Activated CD8-positive, alpha-beta T cell treated with anti-CD3 and anti-CD28 coated beads for 36 hours (primary cell): ENCODE measurements at regions not wholly inside any gene's neighbourhood (a gene's known extent, or its start where the extent isn't known, plus 50 kb on each side); places are given as distances from the start of the nearest gene placed in this dataset.

Experiments
- ATAC-seq: fragments of 200-7000 bp; cut with Tn5 transposase; one replicate; pipeline ENCODE4 v1.10.0; 2021; ENCODE audit warnings: mild to moderate bottlenecking, moderate library complexity
- CTCF ChIA-PET: fragments of 350-600 bp; sonication (Branson Sonifier 250); formaldehyde crosslinking; loops from one replicate; lab custom pipeline; 2021; ENCODE audit warnings: antibody characterized with exemption; lab: Charles Lee
- POLR2A ChIA-PET: fragments of 350-600 bp; sonication (Branson Sonifier 250); formaldehyde crosslinking; loops from one replicate; lab custom pipeline; 2021; ENCODE audit warnings: antibody characterized with exemption; lab: Charles Lee
- DNase-seq: peaks from one replicate; pipeline ENCODE4 v3.0.0-alpha.2; 2020
- H3K27ac Mint-ChIP-seq: one replicate; pipeline ENCODE4 v1.8.0; 2021; ENCODE audit warnings: mild to moderate bottlenecking, mixed read lengths
- H3K27me3 Mint-ChIP-seq: one replicate; pipeline ENCODE4 v1.8.0; 2021; ENCODE audit warnings: mixed read lengths
- H3K36me3 Mint-ChIP-seq: one replicate; pipeline ENCODE4 v1.8.0; 2021; ENCODE audit warnings: low read depth, mixed read lengths
- H3K4me1 Mint-ChIP-seq: one replicate; pipeline ENCODE4 v1.8.0; 2021; ENCODE audit warnings: low read depth, mixed read lengths
- H3K4me3 Mint-ChIP-seq: one replicate; pipeline ENCODE4 v1.8.0; 2021; ENCODE audit warnings: mild to moderate bottlenecking, moderate library complexity, mixed read lengths
- H3K9me3 Mint-ChIP-seq: one replicate; pipeline ENCODE4 v1.8.0; 2021; ENCODE audit warnings: mixed read lengths
- intact Hi-C: fragments of 100-400 bp; cut with micrococcal nuclease; formaldehyde crosslinking; loops from one replicate; pipeline ENCODE4 v1.10.0; 2022
- TF ChIP-seq, protein P1 (sequence below): fragments of 200-600 bp; IDR thresholded peaks from one replicate; pipeline ENCODE4 v1.8.0; 2022; ENCODE audit warnings: antibody characterized with exemption, mild to moderate bottlenecking

DNA sequence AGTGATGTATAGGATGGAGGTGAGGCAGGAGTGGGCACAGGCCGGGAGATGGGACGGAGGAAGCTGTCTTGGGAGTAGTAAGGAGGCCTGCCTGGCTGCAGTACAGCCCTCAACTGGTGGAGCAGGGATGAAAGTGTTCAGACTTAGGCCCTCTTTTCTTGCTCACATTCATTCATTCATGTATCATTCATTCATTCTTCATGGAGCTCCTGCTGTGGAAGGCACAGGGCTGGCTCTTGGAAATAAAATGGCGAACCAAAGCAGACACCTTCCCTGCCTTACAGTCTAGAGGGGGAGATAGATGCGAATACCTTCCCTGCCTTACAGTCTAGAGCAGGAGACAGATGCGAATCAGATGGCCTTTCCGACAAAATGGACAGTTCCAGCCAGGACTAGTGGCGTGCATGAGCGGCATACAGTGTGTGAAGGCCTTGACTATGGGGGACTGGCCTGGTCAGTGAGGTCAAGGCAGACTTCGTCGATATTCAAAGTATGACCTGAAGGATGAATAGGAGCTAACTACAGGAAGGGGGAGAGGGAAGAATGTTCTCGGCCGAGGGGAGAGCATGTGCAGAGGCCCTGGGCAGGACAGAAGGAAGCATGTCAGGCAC is 143.2 kb upstream of the TLE3 start:
- ChIA-PET POLR2A (interaction anchor here (0.7 to 1.5 kb wide), 9 partner anchors 12 to 245 kb away, joined by 3 to 7 read pairs (median 3); no protein-coding TSS in a partner anchor), CTCF (interaction anchor here (1.1 to 1.5 kb wide), 3 partner anchors 10 to 265 kb away, joined by 3 to 4 read pairs (median 4); no protein-coding TSS in a partner anchor)
- H3K4me1 Mint-ChIP-seq, result peaks cover 64% of the 10 kb centered on the region
- ATAC-seq (no peak), DNase-seq (no peak)
- no peak overlapping the region for H3K4me3 Mint-ChIP-seq
- H3K9me3 Mint-ChIP-seq, result no peaks in the 10 kb centered on the region
- H3K27me3 Mint-ChIP-seq, result peaks cover 12% of the 10 kb centered on the region
- TF ChIP-seq, protein P1, sequence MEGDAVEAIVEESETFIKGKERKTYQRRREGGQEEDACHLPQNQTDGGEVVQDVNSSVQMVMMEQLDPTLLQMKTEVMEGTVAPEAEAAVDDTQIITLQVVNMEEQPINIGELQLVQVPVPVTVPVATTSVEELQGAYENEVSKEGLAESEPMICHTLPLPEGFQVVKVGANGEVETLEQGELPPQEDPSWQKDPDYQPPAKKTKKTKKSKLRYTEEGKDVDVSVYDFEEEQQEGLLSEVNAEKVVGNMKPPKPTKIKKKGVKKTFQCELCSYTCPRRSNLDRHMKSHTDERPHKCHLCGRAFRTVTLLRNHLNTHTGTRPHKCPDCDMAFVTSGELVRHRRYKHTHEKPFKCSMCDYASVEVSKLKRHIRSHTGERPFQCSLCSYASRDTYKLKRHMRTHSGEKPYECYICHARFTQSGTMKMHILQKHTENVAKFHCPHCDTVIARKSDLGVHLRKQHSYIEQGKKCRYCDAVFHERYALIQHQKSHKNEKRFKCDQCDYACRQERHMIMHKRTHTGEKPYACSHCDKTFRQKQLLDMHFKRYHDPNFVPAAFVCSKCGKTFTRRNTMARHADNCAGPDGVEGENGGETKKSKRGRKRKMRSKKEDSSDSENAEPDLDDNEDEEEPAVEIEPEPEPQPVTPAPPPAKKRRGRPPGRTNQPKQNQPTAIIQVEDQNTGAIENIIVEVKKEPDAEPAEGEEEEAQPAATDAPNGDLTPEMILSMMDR, result no peak
- H3K27ac Mint-ChIP-seq, result no peak overlapping the region
- intact Hi-C loops, result loop anchor here (10.0 kb wide), 1 partner anchor 486 kb away; no protein-coding TSS in a partner anchor
- H3K36me3 Mint-ChIP-seq, result no peaks in the 10 kb centered on the region

DNA sequence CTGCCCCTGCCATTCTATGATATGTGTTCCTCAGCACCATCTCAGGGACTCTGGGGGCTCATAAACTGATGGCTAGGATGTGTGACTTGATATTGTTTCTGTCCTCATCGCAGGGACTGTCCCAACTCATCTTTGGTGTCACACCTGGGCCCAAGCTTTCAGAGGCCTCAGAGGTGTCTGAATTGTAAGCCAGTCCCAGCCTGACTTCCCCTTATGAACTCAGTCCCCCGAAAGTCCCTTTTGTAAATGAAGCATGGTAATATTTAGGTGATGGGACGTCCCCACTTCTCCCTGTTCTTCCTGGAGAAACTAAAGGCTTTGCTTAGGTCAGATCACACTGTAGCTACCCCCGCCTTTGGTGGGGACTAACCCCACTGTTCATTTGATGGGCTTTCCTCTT is 142.4 kb upstream of the TLE3 start:
- intact Hi-C loops, result loop anchor here (10.0 kb wide), 1 partner anchor 485 kb away; no protein-coding TSS in a partner anchor
- Mint-ChIP-seq H3K36me3 (no peaks in the 10 kb centered on the region), H3K27me3 (peaks cover 12% of the 10 kb centered on the region), H3K4me1 (peaks cover 59% of the 10 kb centered on the region), H3K4me3 (no peak overlapping the region), H3K9me3 (no peaks in the 10 kb centered on the region), H3K27ac (no peak overlapping the region)
- ChIA-PET CTCF (interaction anchor here (1.1 to 2.1 kb wide), 4 partner anchors 11 to 266 kb away, joined by 3 to 5 read pairs (median 4); no protein-coding TSS in a partner anchor), POLR2A (interaction anchor here (0.8 to 1.5 kb wide), 4 partner anchors 14 to 144 kb away, joined by 3 to 7 read pairs (median 4); no protein-coding TSS in a partner anchor)
- TF ChIP-seq, protein P1, result no peak
- DNase-seq (peak; percentile 84), ATAC-seq (peak; percentile 95)

DNA sequence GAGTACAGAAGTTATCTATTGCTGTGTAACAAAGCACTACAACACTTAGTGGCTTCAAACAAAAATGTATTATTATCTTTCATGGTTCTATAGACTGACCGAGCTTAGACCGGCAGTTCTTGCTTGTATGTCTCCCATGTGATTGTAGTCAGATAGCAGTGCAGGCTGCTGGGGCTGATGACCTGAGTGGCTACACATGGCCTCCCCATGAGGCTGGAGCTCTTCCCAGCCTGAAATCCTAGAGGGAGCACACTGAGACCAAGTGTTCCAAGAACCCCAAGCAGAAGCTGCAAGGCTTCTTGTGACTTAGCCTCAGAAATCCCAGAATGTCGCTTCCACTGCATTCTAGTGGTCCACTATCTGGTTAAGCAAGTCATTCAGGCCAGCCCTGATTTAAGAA is 141.2 kb upstream of the TLE3 start:
- TF ChIP-seq, protein P1, result no peak
- ChIA-PET POLR2A (interaction anchor here (0.6 to 1.2 kb wide), 2 partner anchors 227 to 241 kb away, joined by 3 read pairs; no protein-coding TSS in a partner anchor), CTCF (interaction anchor here (0.6 to 2.2 kb wide), 4 partner anchors 11 to 228 kb away, joined by 3 to 5 read pairs (median 4); no protein-coding TSS in a partner anchor)
- no peaks in the 10 kb centered on the region for H3K9me3 Mint-ChIP-seq
- ATAC-seq (no peak), DNase-seq (no peak)
- H3K36me3 Mint-ChIP-seq, result no peaks in the 10 kb centered on the region
- peaks cover 12% of the 10 kb centered on the region for H3K27me3 Mint-ChIP-seq
- no peak overlapping the region for H3K4me3 Mint-ChIP-seq
- no peak overlapping the region for H3K27ac Mint-ChIP-seq
- intact Hi-C loops, result no loop called here
- peaks cover 68% of the 10 kb centered on the region for H3K4me1 Mint-ChIP-seq

DNA sequence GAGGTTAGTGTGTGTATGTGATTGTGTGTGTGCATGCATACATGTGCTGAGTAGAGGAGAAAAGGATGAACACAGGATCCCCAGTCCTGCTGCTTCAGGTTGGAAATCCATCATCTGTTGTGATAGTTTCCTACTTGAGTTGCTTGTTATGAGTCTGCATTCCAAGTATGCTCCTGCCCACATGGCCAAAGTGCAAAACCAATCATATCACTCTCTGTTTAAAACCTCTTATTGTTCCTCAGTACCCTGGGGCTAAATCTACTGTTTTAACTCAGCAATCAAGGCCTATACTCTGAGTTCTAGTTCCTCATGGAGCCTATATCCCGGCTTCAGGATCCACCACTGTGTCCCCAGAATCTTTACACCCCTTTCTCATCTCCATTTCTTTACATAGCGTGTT is 139.9 kb upstream of the TLE3 start:
- Mint-ChIP-seq H3K4me3 (no peak overlapping the region), H3K27me3 (peaks cover 13% of the 10 kb centered on the region), H3K9me3 (no peaks in the 10 kb centered on the region), H3K27ac (no peak overlapping the region), H3K36me3 (no peaks in the 10 kb centered on the region), H3K4me1 (peaks cover 55% of the 10 kb centered on the region)
- TF ChIP-seq, protein P1, result no peak
- CTCF ChIA-PET, result interaction anchor here (2.2 kb wide), 1 partner anchor 10 kb away, joined by 4 read pairs; no protein-coding TSS in a partner anchor
- ATAC-seq, result no peak
- intact Hi-C loops, result no loop called here
- DNase-seq, result no peak
- POLR2A ChIA-PET, result interaction anchor here (2.3 kb wide), 1 partner anchor 21 kb away, joined by 6 read pairs; no protein-coding TSS in a partner anchor
